Trophoblast cell (in vitro differentiated cells and primary cell): ENCODE measurements at regions not wholly inside any gene's neighbourhood (a gene's known extent, or its start where the extent isn't known, plus 50 kb on each side); places are given as distances from the start of the nearest gene placed in this dataset.
A peak's percentile ranks its signal among the peaks of the same experiment; 100 is the strongest.
"Not testable (repeated sequence)": the region's sequence is repeated elsewhere in the genome, so short reads cannot be mapped to it uniquely, and the experiment has no call there.

ENCODE experiments used
- DNase-seq, 2 donors: peaks; one replicate each; pipeline ENCODE4 v3.0.0-alpha.2; 2016
- H2AFZ ChIP-seq: 2 replicates; pipeline ENCODE4 v1.6.1; 2013; ENCODE audit warnings: low read length, moderate library complexity, mild to moderate bottlenecking; ENCODE audit not compliant: insufficient read depth, poor library complexity
- H2AK5ac ChIP-seq: 2 replicates; pipeline ENCODE4 v1.6.1; 2013; ENCODE audit warnings: mild to moderate bottlenecking, low read length
- H2BK120ac ChIP-seq: 2 replicates; pipeline ENCODE4 v1.6.1; 2013; ENCODE audit warnings: low read length, mild to moderate bottlenecking, moderate library complexity; ENCODE audit not compliant: insufficient read depth, poor library complexity
- H2BK12ac ChIP-seq: 2 replicates; pipeline ENCODE4 v1.6.1; 2013; ENCODE audit warnings: mild to moderate bottlenecking, low read length, moderate library complexity
- H2BK5ac ChIP-seq: 2 replicates; pipeline ENCODE4 v1.6.1; 2013; ENCODE audit warnings: low read length, low read depth, moderate library complexity, mild to moderate bottlenecking; ENCODE audit not compliant: poor library complexity
- H3K14ac ChIP-seq: 2 replicates; pipeline ENCODE4 v1.6.1; 2013; ENCODE audit warnings: mild to moderate bottlenecking, low read length
- H3K18ac ChIP-seq: 2 replicates; pipeline ENCODE4 v1.6.1; 2013; ENCODE audit warnings: mild to moderate bottlenecking, low read length
- H3K23ac ChIP-seq: 2 replicates; pipeline ENCODE4 v1.6.1; 2013; ENCODE audit warnings: low read length
- H3K27ac ChIP-seq: 2 replicates; pipeline ENCODE4 v1.5.1; 2013; ENCODE audit warnings: low read depth, mild to moderate bottlenecking, inconsistent platforms, low read length, moderate library complexity
- H3K27me3 ChIP-seq: 2 replicates; pipeline ENCODE4 v1.6.1; 2013; ENCODE audit warnings: inconsistent platforms, mild to moderate bottlenecking, low read length, moderate library complexity; ENCODE audit not compliant: insufficient read depth
- H3K36me3 ChIP-seq, 2 experiments: 1 replicate in 1 of 2; 2 replicates in 1 of 2; pipeline ENCODE4 v1.6.1; 2013; ENCODE audit warnings: low read length in 2 of 2, mild to moderate bottlenecking in 2 of 2, moderate library complexity in 1 of 2; ENCODE audit not compliant: insufficient read depth in 2 of 2, control insufficient read depth in 1 of 2
- H3K4ac ChIP-seq: 2 replicates; pipeline ENCODE4 v1.6.1; 2013; ENCODE audit warnings: low read depth, mild to moderate bottlenecking, low read length, moderate library complexity
- H3K4me1 ChIP-seq, 2 experiments: 1 replicate in 1 of 2; 2 replicates in 1 of 2; pipeline ENCODE4 v1.6.1; 2013; ENCODE audit warnings: low read length in 2 of 2, mild to moderate bottlenecking in 2 of 2, moderate library complexity in 1 of 2; ENCODE audit not compliant: insufficient read depth in 2 of 2, control insufficient read depth in 1 of 2
- H3K4me2 ChIP-seq: 2 replicates; pipeline ENCODE4 v1.6.1; 2013; ENCODE audit warnings: inconsistent platforms, mild to moderate bottlenecking, low read length, moderate library complexity
- H3K4me3 ChIP-seq: 2 replicates; pipeline ENCODE4 v1.5.1; 2013; ENCODE audit warnings: mild to moderate bottlenecking, low read depth, low read length, inconsistent platforms
- H3K79me1 ChIP-seq: one replicate; pipeline ENCODE4 v1.6.1; 2013; ENCODE audit warnings: low read length
- H3K79me2 ChIP-seq: 2 replicates; pipeline ENCODE4 v1.6.1; 2013; ENCODE audit warnings: low read length, mild to moderate bottlenecking; ENCODE audit not compliant: control insufficient read depth, insufficient read depth, poor library complexity
- H3K9ac ChIP-seq: 2 replicates; pipeline ENCODE4 v1.6.1; 2013; ENCODE audit warnings: mild to moderate bottlenecking, low read length
- H3K9me3 ChIP-seq: 2 replicates; pipeline ENCODE4 v1.6.1; 2013; ENCODE audit warnings: low read depth, mild to moderate bottlenecking, control low read depth, inconsistent platforms, low read length; ENCODE audit not compliant: insufficient read depth
- H4K12ac ChIP-seq: 2 replicates; pipeline ENCODE4 v1.6.1; 2013; ENCODE audit warnings: low read depth, mild to moderate bottlenecking, low read length, moderate library complexity
- H4K8ac ChIP-seq: 2 replicates; pipeline ENCODE4 v1.6.1; 2013; ENCODE audit warnings: low read depth, mild to moderate bottlenecking, low read length, moderate library complexity
- H4K91ac ChIP-seq: one replicate; pipeline ENCODE4 v1.6.1; 2013; ENCODE audit warnings: low read depth, mild to moderate bottlenecking, low read length, moderate library complexity
- WGBS: extraction: QIAGEN DNeasy Blood & Tissue Kit; methylation state at CpG from one replicate; pipeline ENCODE4 v1.1.7; 2013; ENCODE audit warnings: missing lambda C conversion rate; ENCODE audit not compliant: insufficient read length, insufficient coverage; ENCODE audit errors: extremely low coverage; 5-methylcytosine and 5-hydroxymethylcytosine counted together

- not testable (repeated sequence) for H2BK5ac ChIP-seq, H3K36me3 ChIP-seq, H4K12ac ChIP-seq, H3K18ac ChIP-seq, H3K4me1 ChIP-seq, H3K14ac ChIP-seq, H2AK5ac ChIP-seq, H4K8ac ChIP-seq, H3K4me2 ChIP-seq, H3K23ac ChIP-seq, H3K79me1 ChIP-seq, H2BK12ac ChIP-seq, H3K79me2 ChIP-seq, H3K9ac ChIP-seq, H2AFZ ChIP-seq, H3K4me3 ChIP-seq, H3K27me3 ChIP-seq, H3K27ac ChIP-seq, H3K4ac ChIP-seq, H4K91ac ChIP-seq, H3K9me3 ChIP-seq, DNase-seq, H2BK120ac ChIP-seq
- no CpG with 5 or more reads among the region's 23 CpGs for WGBS
Observed at GRCh38 chr4:164100741-164101365, 606.4 kb downstream of the TMA16 start.

GRCh38 chr4:164108971-164109370 is 614.5 kb downstream of the TMA16 start:
- WGBS: no CpG with 5 or more reads among the region's 2 CpGs
- no peak overlapping the region for H4K91ac ChIP-seq
- H3K23ac ChIP-seq: no peak overlapping the region

DNA sequence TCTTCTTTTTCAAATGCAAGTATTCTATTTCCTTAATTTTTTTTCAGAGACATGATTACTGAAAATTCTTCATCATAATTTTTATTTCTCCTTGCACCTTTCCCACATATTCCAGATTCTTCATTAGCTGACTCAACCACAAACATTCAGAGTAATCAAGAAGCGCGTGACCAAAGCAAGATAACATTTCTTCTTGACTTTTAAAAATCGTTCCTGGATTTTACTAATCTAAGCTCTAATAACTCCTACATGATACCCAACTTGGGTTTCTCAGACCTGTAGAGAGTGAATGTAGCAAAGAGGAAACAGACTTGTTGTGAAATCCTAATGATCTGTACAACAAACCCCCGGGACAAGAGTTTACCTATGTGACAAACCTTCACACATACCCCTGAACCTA is 615.0 kb downstream of the TMA16 start:
- DNase-seq: peak in 1 of 2 donors; percentile 1
- H2BK12ac ChIP-seq: no peak overlapping the region
- no peaks in the 10 kb centered on the region for H3K4me1 ChIP-seq
- no peak overlapping the region for H3K9ac ChIP-seq
- no peak overlapping the region for H3K4ac ChIP-seq
- no peak overlapping the region for H3K23ac ChIP-seq
- H3K79me1 ChIP-seq: no peaks in the 10 kb centered on the region
- H2BK5ac ChIP-seq: no peak overlapping the region
- no peak overlapping the region for H2BK120ac ChIP-seq
- no peaks in the 10 kb centered on the region for H3K36me3 ChIP-seq
- H3K27ac ChIP-seq: no peak overlapping the region
- H3K4me2 ChIP-seq: no peak overlapping the region
- no peaks in the 10 kb centered on the region for H3K79me2 ChIP-seq
- H3K18ac ChIP-seq: no peak overlapping the region
- H4K91ac ChIP-seq: no peak overlapping the region
- no CpG with 5 or more reads among the region's 4 CpGs for WGBS
- H3K4me3 ChIP-seq: no peak overlapping the region
- no peak overlapping the region for H3K14ac ChIP-seq
- H4K8ac ChIP-seq: no peak overlapping the region
- no peaks in the 10 kb centered on the region for H3K27me3 ChIP-seq
- H4K12ac ChIP-seq: no peak overlapping the region
- H3K9me3 ChIP-seq: no peaks in the 10 kb centered on the region
- no peak overlapping the region for H2AFZ ChIP-seq
- H2AK5ac ChIP-seq: no peak overlapping the region

More at GRCh38 chr4:164108971-164109370, 614.5 kb downstream of the TMA16 start:
- no peaks in the 10 kb centered on the region for H3K27me3 ChIP-seq
- H3K18ac ChIP-seq: no peak overlapping the region
- no peak overlapping the region for H3K27ac ChIP-seq
- DNase-seq: no peak
- no peaks in the 10 kb centered on the region for H3K9me3 ChIP-seq
- no peaks in the 10 kb centered on the region for H3K79me2 ChIP-seq
- no peak overlapping the region for H2BK5ac ChIP-seq
- no peak overlapping the region for H3K9ac ChIP-seq
- no peak overlapping the region for H2AK5ac ChIP-seq
- H2BK12ac ChIP-seq: no peak overlapping the region
- no peak overlapping the region for H2BK120ac ChIP-seq
- H2AFZ ChIP-seq: no peak overlapping the region
- no peak overlapping the region for H3K4me3 ChIP-seq
- H3K36me3 ChIP-seq: no peaks in the 10 kb centered on the region
- no peak overlapping the region for H3K14ac ChIP-seq
- no peak overlapping the region for H3K4me2 ChIP-seq
- H3K4me1 ChIP-seq: no peaks in the 10 kb centered on the region
- no peak overlapping the region for H4K8ac ChIP-seq
- H3K4ac ChIP-seq: no peak overlapping the region
- no peak overlapping the region for H4K12ac ChIP-seq
- H3K79me1 ChIP-seq: no peaks in the 10 kb centered on the region

- no peaks in the 10 kb centered on the region for H3K27me3 ChIP-seq
- H2AFZ ChIP-seq: no peak overlapping the region
- no peak overlapping the region for H3K18ac ChIP-seq
- H3K79me1 ChIP-seq: no peaks in the 10 kb centered on the region
- H3K23ac ChIP-seq: no peak overlapping the region
- no peak overlapping the region for H3K4ac ChIP-seq
- H2BK5ac ChIP-seq: no peak overlapping the region
- H3K14ac ChIP-seq: no peak overlapping the region
- H3K4me3 ChIP-seq: no peak overlapping the region
- DNase-seq: no peak
- H3K79me2 ChIP-seq: no peaks in the 10 kb centered on the region
- H3K36me3 ChIP-seq: no peaks in the 10 kb centered on the region
- no peak overlapping the region for H3K4me2 ChIP-seq
- no peaks in the 10 kb centered on the region for H3K4me1 ChIP-seq
- H3K9me3 ChIP-seq: no peaks in the 10 kb centered on the region
- H2AK5ac ChIP-seq: no peak overlapping the region
- no peak overlapping the region for H3K9ac ChIP-seq
- H2BK12ac ChIP-seq: no peak overlapping the region
- H2BK120ac ChIP-seq: no peak overlapping the region
- no peak overlapping the region for H4K12ac ChIP-seq
- no CpG with 5 or more reads among the region's 2 CpGs for WGBS
- no peak overlapping the region for H3K27ac ChIP-seq
- no peak overlapping the region for H4K91ac ChIP-seq
- no peak overlapping the region for H4K8ac ChIP-seq
Observed at GRCh38 chr4:164115236-164115635, 620.7 kb downstream of the TMA16 start.
